ENCODE measurements at regions not wholly inside any gene's neighbourhood (a gene's known extent, or its start where the extent isn't known, plus 50 kb on each side); places are given as distances from the start of the nearest gene placed in this dataset.
"Not testable (repeated sequence)": the region's sequence is repeated elsewhere in the genome, so short reads cannot be mapped to it uniquely, and the experiment has no call there.

- DNase-seq (ENCODE audit: low read depth, low spot score) = no peak
- H3K27me3 ChIP-seq (ENCODE audit: control insufficient read depth, insufficient read depth, low read length) = no peaks in the 10 kb centered on the region
- no peaks in the 10 kb centered on the region for H3K36me3 ChIP-seq (ENCODE audit: control insufficient read depth, insufficient read depth, low read length)
- peaks cover 4% of the 10 kb centered on the region for H3K9me3 ChIP-seq (ENCODE audit: control insufficient read depth, insufficient read depth, low read length)
- H3K4me3 ChIP-seq (ENCODE audit: low read length) = no peak overlapping the region
- no peak overlapping the region for H3K27ac ChIP-seq (ENCODE audit: low read length)
- H3K4me1 ChIP-seq (ENCODE audit: control insufficient read depth, insufficient read depth, low read length) = no peaks in the 10 kb centered on the region
These were observed 102.1 kb downstream of the SHCBP1 start for GRCh38 chr16:46519063-46519462.

GRCh38 chr16:46496701-46497100 is 124.5 kb downstream of the SHCBP1 start:
- no peaks in the 10 kb centered on the region for H3K36me3 ChIP-seq (ENCODE audit: control insufficient read depth, insufficient read depth, low read length)
- no peaks in the 10 kb centered on the region for H3K4me1 ChIP-seq (ENCODE audit: control insufficient read depth, insufficient read depth, low read length)
- H3K27ac ChIP-seq (ENCODE audit: low read length) = no peak overlapping the region
- H3K9me3 ChIP-seq (ENCODE audit: control insufficient read depth, insufficient read depth, low read length) = no peaks in the 10 kb centered on the region
- DNase-seq (ENCODE audit: low read depth, low spot score) = no peak
- no peak overlapping the region for H3K4me3 ChIP-seq (ENCODE audit: low read length)
- no peaks in the 10 kb centered on the region for H3K27me3 ChIP-seq (ENCODE audit: control insufficient read depth, insufficient read depth, low read length)
- no CpG with 5 or more reads among the region's 2 CpGs for WGBS (ENCODE audit: insufficient coverage, insufficient read length)

- no peak overlapping the region for H3K4me3 ChIP-seq (ENCODE audit: low read length)
- no peaks in the 10 kb centered on the region for H3K36me3 ChIP-seq (ENCODE audit: control insufficient read depth, insufficient read depth, low read length)
- H3K4me1 ChIP-seq (ENCODE audit: control insufficient read depth, insufficient read depth, low read length) = no peaks in the 10 kb centered on the region
- DNase-seq (ENCODE audit: low read depth, low spot score) = no peak
- peaks cover 8% of the 10 kb centered on the region for H3K9me3 ChIP-seq (ENCODE audit: control insufficient read depth, insufficient read depth, low read length)
- WGBS (ENCODE audit: insufficient coverage, insufficient read length) = no CpG with 5 or more reads among the region's 4 CpGs
- H3K27ac ChIP-seq (ENCODE audit: low read length) = no peak overlapping the region
- no peaks in the 10 kb centered on the region for H3K27me3 ChIP-seq (ENCODE audit: control insufficient read depth, insufficient read depth, low read length)
These were observed 138.3 kb downstream of the SHCBP1 start for GRCh38 chr16:46482895-46483294.

- no peaks in the 10 kb centered on the region for H3K4me1 ChIP-seq (ENCODE audit: control insufficient read depth, insufficient read depth, low read length)
- no peaks in the 10 kb centered on the region for H3K36me3 ChIP-seq (ENCODE audit: control insufficient read depth, insufficient read depth, low read length)
- H3K27me3 ChIP-seq (ENCODE audit: control insufficient read depth, insufficient read depth, low read length) = no peaks in the 10 kb centered on the region
- peaks cover 4% of the 10 kb centered on the region; the same call in 1 of the 2 replicates for H3K9me3 ChIP-seq (ENCODE audit: control insufficient read depth, insufficient read depth, low read length)
- no peak overlapping the region for H3K27ac ChIP-seq (ENCODE audit: low read length)
- DNase-seq (ENCODE audit: low read depth, low spot score) = no peak
- no peak overlapping the region for H3K4me3 ChIP-seq (ENCODE audit: low read length)
- WGBS (ENCODE audit: insufficient coverage, insufficient read length) = no CpG with 5 or more reads among the region's 15 CpGs
These were observed 154.9 kb downstream of the SHCBP1 start for GRCh38 chr16:46466239-46466638.

GRCh38 chr16:46454801-46455200 is 166.4 kb downstream of the SHCBP1 start:
- DNase-seq (ENCODE audit: low read depth, low spot score) = not testable (repeated sequence)
- no CpG with 5 or more reads among the region's 10 CpGs for WGBS (ENCODE audit: insufficient coverage, insufficient read length)

GRCh38 chr16:46428108-46429061 is 192.8 kb downstream of the SHCBP1 start:
- no peaks in the 10 kb centered on the region for H3K36me3 ChIP-seq (ENCODE audit: control insufficient read depth, insufficient read depth, low read length)
- WGBS (ENCODE audit: insufficient coverage, insufficient read length) = no CpG with 5 or more reads among the region's 81 CpGs
- no peak for DNase-seq (ENCODE audit: low read depth, low spot score)
- H3K4me1 ChIP-seq (ENCODE audit: control insufficient read depth, insufficient read depth, low read length) = no peaks in the 10 kb centered on the region
- H3K4me3 ChIP-seq (ENCODE audit: low read length) = no peak overlapping the region
- H3K27me3 ChIP-seq (ENCODE audit: control insufficient read depth, insufficient read depth, low read length) = no peaks in the 10 kb centered on the region
- peaks cover 1% of the 10 kb centered on the region; the same call in 1 of the 2 replicates for H3K9me3 ChIP-seq (ENCODE audit: control insufficient read depth, insufficient read depth, low read length)
- no peak overlapping the region for H3K27ac ChIP-seq (ENCODE audit: low read length)

More at GRCh38 chr16:46454801-46455200, 166.4 kb downstream of the SHCBP1 start:
- H3K4me3 ChIP-seq (ENCODE audit: low read length); H3K36me3 ChIP-seq (ENCODE audit: control insufficient read depth, insufficient read depth, low read length); H3K27me3 ChIP-seq (ENCODE audit: control insufficient read depth, insufficient read depth, low read length); H3K4me1 ChIP-seq (ENCODE audit: control insufficient read depth, insufficient read depth, low read length); H3K27ac ChIP-seq (ENCODE audit: low read length); H3K9me3 ChIP-seq (ENCODE audit: control insufficient read depth, insufficient read depth, low read length): not testable (repeated sequence)

GRCh38 chr16:46427340-46428107 is 193.7 kb downstream of the SHCBP1 start:
- H3K9me3 ChIP-seq (ENCODE audit: control insufficient read depth, insufficient read depth, low read length) = peaks cover 1% of the 10 kb centered on the region; the same call in 1 of the 2 replicates
- DNase-seq (ENCODE audit: low read depth, low spot score) = no peak
- no CpG with 5 or more reads among the region's 48 CpGs for WGBS (ENCODE audit: insufficient coverage, insufficient read length)
- H3K4me1 ChIP-seq (ENCODE audit: control insufficient read depth, insufficient read depth, low read length) = no peaks in the 10 kb centered on the region
- H3K27ac ChIP-seq (ENCODE audit: low read length) = no peak overlapping the region
- no peak overlapping the region for H3K4me3 ChIP-seq (ENCODE audit: low read length)
- no peaks in the 10 kb centered on the region for H3K36me3 ChIP-seq (ENCODE audit: control insufficient read depth, insufficient read depth, low read length)
- no peaks in the 10 kb centered on the region for H3K27me3 ChIP-seq (ENCODE audit: control insufficient read depth, insufficient read depth, low read length)

GRCh38 chr16:46426336-46426735 is 194.8 kb downstream of the SHCBP1 start:
- no CpG with 5 or more reads among the region's 1 CpG for WGBS (ENCODE audit: insufficient coverage, insufficient read length)
- Histone ChIP-seq H3K4me3 (ENCODE audit: low read length) (no peak overlapping the region), H3K27ac (ENCODE audit: low read length) (no peak overlapping the region), H3K36me3 (ENCODE audit: control insufficient read depth, insufficient read depth, low read length) (no peaks in the 10 kb centered on the region), H3K27me3 (ENCODE audit: control insufficient read depth, insufficient read depth, low read length) (no peaks in the 10 kb centered on the region), H3K9me3 (ENCODE audit: control insufficient read depth, insufficient read depth, low read length) (peaks cover 1% of the 10 kb centered on the region; the same call in 1 of the 2 replicates), H3K4me1 (ENCODE audit: control insufficient read depth, insufficient read depth, low read length) (no peaks in the 10 kb centered on the region)
- no peak for DNase-seq (ENCODE audit: low read depth, low spot score)

GRCh38 chr16:46404028-46404427 is 217.2 kb downstream of the SHCBP1 start:
- H3K27ac ChIP-seq (ENCODE audit: low read length) = no peak overlapping the region
- no peak for DNase-seq (ENCODE audit: low read depth, low spot score)
- H3K4me1 ChIP-seq (ENCODE audit: control insufficient read depth, insufficient read depth, low read length) = no peaks in the 10 kb centered on the region
- H3K9me3 ChIP-seq (ENCODE audit: control insufficient read depth, insufficient read depth, low read length) = no peaks in the 10 kb centered on the region
- H3K4me3 ChIP-seq (ENCODE audit: low read length) = no peak overlapping the region
- no peaks in the 10 kb centered on the region for H3K27me3 ChIP-seq (ENCODE audit: control insufficient read depth, insufficient read depth, low read length)
- H3K36me3 ChIP-seq (ENCODE audit: control insufficient read depth, insufficient read depth, low read length) = no peaks in the 10 kb centered on the region
- no CpG with 5 or more reads among the region's 16 CpGs for WGBS (ENCODE audit: insufficient coverage, insufficient read length)

- not testable (repeated sequence) for DNase-seq (ENCODE audit: low read depth, low spot score); H3K4me1 ChIP-seq (ENCODE audit: control insufficient read depth, insufficient read depth, low read length); H3K9me3 ChIP-seq (ENCODE audit: control insufficient read depth, insufficient read depth, low read length); H3K27ac ChIP-seq (ENCODE audit: low read length); H3K27me3 ChIP-seq (ENCODE audit: control insufficient read depth, insufficient read depth, low read length); H3K36me3 ChIP-seq (ENCODE audit: control insufficient read depth, insufficient read depth, low read length); H3K4me3 ChIP-seq (ENCODE audit: low read length)
- WGBS (ENCODE audit: insufficient coverage, insufficient read length) = no CpG with 5 or more reads among the region's 18 CpGs
These were observed 222.6 kb downstream of the SHCBP1 start for GRCh38 chr16:46398559-46398958.

Data from iPS DF 6.9 (cell line).